ENCODE measurements at regions not wholly inside any gene's neighbourhood (a gene's known extent, or its start where the extent isn't known, plus 50 kb on each side); places are given as distances from the start of the nearest gene placed in this dataset.

DNA sequence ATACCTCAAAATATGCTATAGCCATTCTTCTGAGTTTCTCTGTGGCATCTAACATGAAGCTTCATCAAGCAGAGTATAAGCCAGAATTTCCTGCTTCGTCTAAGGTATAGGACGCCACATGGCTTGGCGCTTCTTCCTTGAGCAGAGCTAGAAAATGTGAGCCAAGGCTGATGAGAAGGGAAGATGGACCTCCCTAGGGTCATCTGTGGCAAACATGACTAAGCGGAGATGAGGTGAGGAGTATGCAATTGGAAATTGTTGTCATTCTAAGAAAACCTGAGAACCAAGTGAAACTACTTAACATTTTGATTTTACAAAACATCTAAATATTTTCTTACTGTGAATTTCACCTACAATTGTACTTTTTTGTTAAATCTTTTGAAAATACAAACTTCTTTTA is 466.5 kb downstream of the PSAT1 start:
- DNase-seq: no peak

DNA sequence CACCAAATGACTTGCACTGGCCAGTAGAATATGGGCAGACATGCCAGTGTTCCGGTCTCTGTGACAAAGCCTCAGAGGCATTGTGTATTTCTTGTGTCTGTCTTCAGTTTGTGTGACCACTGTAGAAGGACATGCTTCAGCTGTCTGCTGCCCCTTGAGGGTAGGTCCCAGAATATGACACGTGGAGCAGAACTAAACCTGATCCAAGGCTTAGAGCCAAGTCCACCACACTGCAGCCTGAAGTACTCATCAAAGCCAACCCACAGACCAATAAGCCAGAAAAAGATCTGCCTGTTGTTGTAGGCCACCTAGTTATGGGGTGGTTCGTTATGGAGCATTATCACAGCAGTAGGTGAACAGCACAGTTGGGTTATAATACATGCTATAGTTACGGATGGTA is 468.9 kb downstream of the PSAT1 start:
- DNase-seq: no peak

DNA sequence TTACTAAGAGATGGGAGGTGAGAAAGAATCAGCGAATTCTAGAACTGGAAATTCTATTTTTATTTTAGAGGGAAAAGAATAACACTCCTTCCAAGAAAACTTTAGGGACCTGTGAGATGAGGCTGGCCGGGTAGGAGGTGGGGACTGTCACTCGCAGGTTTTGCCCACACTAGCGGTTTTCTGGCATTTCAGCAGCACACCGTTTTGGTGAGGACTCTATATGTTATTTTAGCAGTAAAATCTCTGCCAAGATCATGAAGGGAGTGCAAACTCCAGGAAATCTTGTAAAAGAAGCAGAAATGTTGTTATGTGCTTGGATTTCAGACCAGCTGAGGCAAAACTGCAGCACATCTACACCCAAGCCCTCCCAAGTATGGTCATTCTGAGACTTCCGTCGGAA is 470.6 kb downstream of the PSAT1 start:
- DNase-seq: no peak

DNA sequence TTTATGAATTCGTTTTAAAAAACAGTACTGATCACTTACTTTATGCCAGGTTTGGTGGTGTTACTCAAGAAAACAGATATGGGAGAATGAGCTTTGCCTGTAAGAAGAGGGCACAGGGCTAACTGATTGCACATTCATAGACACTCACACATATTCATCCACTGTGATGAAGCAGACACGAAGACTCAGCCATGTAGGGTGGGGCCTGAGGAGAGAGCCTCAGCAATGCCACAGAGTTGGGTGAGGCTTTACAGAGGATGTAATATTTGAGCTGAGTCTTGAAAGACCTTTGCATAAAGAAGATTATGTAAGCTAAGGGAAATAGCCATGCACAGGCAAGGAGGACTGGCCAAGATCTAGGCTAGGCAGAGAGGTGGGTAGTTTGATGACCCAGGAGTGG is 472.8 kb downstream of the PSAT1 start:
- DNase-seq: no peak

DNA sequence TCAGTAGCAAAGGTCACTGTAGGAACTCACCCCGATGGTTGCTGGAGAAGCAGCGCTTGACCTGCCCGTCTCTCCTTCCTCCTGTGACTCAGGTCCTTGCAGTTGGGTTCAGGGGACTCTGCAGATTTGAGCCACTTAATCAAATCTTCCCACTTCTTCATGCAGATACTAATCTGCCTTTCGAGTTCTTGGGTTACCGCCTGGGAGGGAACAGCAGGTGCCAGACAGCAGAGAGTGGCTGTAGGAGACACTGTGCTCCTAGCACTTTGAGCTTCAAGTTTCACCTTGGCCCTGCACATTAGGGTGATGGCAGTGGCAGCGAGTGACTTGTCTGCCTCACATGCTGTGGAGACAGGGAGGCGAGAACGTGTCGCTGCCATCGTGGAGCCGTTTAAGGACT is 478.3 kb downstream of the PSAT1 start:
- DNase-seq: no peak

DNA sequence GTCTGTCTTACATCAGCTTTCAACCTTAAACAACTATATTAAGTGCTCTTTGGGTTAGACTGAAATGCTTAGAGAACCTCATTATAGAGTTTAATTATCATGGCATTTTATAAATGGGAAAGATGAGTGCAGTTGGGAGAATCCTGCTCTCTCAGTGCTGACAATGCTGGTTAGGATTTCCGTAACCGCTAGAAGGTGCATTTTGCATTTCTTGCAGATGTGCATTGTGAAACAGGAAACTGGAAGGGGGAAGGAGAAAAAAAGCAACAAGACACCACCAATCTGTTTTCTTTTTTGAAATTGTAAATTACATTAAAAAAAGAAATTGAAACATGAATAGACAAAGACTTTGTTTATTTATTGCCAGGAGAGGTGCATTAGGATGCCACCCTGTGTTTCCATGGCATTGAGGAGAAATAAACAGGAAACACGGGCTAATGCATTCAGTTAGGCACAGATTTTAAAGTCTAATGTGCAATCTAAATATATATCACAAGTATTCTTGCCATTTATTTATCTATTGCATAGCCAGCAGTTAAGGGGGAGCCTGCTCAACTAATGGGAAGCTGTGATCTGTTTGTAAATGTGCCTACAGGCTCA is 478.9 kb downstream of the PSAT1 start:
- no peak for DNase-seq

DNA sequence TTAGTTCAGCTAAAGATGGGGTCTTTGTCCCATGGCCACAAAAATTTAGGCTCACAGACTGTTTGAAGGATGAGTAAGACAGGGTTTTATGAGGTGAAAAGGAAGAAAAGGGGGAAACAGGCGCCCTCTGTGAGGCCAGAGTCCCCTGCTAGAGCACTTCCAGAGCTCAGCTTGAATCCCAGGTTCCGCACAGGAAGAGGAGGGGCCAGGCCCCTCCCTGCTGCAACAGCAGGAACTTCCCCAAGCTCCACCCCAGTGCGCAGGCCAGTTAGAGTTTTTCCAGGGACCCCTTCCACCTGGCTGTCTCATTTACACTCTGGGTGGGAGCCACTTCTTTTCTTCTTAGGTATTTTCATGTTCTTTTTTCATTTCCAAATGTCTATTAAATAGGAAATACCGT is 480.8 kb downstream of the PSAT1 start:
- DNase-seq: no peak

DNA sequence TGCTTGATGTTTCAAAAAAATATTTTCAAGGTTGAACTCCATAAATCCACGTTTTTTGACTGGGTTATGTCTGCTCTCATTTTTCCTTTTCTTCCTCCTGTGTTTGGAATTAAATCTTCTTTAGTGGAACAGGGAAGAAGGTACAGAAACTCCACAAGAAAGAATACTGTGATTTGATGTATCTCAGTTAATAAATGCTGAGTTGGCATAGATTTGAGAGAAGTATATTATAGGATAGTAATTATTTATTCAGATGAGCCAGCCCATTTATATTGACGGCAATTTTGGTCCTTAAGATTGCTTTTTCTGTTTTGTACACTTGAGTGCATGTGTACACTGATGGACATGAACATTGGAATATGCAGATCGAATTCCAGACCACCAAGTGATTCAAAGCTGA is 481.4 kb downstream of the PSAT1 start:
- no peak for DNase-seq

DNA sequence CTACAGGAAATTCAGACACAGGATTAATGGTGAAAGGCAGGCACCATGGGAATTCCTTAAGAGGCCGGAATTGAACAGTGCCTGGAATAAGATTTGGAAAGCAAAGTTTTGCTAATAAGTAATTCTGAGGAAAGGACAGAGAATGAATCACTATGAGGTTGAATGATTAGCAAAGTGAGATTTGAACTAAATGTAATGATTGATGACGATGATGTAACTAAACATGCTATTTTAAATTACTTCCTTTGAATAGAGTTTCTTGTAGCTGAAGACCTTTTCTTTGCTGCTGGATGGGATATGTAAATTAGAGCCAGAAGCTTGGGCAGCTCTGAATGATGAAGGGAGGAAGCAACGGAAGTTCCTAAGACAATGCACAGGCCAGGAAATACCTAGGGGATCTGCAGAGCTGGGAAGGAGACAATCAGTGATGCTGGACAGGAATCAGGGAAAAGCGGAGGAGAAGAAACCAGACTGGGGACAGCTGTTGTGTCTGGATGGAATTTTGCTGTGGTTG is 482.0 kb downstream of the PSAT1 start:
- no peak for DNase-seq

DNA sequence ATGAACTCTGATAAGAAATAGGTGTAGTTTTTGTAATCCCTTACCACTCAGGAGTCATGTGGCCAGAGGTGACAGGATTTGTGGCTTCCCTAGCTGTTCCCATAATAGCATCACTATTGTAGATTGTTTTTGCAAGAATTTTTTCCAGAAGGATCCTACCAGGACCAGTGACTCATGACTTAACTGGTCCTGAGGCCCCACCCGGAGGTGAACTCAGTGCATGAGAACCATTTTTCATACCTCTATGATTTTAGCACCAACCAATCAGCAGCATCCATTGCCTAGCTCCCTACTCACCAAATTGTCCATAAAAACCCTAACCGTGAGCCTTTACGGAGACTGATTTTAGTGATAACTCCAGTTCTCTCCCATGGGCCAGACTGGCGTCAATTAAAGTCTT is 484.8 kb downstream of the PSAT1 start:
- DNase-seq: no peak

DNA sequence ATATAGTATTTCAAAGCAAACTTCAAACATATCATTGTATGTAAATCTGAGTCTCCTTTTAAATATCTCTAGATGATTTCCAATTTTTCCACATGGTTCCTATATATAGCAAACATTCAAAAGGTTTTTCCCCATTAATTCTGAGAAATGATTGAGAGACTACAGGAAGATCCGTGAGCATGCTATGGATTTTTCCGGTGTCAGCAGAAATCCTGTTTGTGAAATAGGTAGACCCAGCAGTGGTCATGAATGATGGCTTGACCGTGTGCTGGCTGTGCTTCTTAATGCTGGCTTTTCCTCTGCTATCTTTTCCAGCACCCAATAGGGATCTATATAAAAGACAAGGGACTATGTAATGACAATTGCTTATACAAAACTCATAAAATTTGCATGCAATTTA is 485.3 kb downstream of the PSAT1 start:
- DNase-seq: no peak

DNA sequence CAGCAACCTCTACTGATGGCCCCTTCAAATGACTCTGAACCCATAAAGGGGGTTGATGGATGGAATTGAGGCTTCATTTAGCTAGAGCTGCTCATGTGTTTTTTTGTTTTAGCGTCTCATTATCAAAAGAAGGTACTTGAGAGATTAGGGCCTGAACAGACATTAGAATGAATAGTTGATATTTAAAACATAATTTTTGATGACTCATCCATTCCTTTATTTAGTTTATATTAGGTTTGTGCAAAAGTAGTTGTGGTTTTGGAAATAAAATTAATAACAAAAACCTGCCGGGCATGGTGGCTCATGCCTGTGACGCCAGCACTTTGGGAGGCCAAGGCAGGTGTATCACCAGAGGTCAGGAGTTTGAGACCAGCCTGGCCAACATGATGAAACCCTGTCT is 485.9 kb downstream of the PSAT1 start:
- no peak for DNase-seq

DNA sequence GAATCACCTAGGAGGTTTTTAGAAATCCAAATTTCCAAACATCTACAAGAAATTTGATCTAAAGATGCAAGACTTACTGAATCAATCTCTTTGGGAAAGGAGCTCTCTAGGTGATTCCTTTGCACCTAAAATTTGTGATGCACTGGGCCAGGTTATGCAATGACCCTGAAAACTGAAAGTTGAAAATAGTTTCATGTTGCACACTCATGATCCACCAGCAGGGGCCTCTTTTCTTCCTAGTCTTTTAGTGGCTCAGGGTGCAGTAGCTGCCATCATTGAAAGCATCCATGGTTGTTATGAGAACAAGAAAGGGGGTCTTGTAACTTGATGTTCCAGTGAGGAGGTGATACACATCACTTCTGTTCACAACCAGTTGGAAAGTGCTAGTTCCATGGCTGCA is 486.8 kb downstream of the PSAT1 start:
- DNase-seq: no peak

DNA sequence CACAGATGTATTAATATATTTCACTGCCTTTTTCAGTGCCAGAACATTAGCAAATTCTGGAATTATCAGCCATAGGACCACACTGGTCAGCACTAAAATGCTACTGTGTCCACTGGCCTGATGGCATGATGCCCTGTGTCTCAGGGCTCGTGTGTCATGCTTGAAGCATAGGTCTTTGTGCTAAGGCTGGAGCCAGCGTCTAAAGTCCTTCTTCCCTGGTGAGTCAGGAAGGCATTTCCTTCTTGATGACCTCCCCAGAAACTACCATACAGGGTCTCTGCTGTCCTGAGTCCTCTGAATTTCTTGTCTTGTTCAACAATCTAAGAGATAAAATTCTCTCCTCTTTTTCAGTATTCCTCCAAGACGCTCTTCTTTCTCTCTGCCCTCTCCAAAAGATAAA is 489.9 kb downstream of the PSAT1 start:
- no peak for DNase-seq

DNA sequence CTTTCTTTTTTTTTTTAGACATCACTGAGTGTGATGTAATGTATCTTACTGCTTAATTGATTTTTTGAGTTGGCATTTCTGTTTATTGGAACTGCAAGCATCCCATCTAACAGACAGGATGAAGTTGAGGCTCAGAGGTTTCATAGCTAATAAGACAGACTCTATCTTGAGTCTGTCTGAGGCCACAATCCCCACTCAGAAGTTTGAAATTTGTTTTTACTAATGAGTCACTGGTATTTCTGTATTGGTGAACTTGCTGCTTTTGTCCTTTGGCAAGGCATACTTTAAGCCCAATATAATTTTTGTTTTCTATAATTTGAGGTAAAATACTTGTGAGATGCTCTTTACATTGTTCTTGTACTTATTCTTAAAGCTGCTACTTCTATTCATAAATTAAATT is 491.2 kb downstream of the PSAT1 start:
- no peak for DNase-seq

DNA sequence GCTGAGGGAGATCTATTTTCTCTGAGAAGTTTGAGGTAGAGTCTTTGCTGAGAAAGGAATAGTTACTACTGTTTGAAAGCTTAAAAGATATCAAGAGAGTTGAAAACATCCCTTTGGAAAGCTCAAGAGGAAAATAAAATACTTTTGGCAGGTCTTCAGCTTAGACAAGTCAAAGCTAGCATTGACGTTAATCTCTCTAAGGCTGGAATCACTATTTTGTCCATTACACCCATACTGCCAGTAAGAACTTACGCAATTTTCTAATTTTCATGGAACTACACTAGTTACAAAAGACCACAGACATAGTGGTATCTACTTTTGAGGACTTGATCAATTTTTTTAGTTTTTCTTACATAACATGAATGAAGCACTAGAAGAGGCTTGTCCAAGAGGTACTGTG is 494.9 kb downstream of the PSAT1 start:
- no peak for DNase-seq

DNA sequence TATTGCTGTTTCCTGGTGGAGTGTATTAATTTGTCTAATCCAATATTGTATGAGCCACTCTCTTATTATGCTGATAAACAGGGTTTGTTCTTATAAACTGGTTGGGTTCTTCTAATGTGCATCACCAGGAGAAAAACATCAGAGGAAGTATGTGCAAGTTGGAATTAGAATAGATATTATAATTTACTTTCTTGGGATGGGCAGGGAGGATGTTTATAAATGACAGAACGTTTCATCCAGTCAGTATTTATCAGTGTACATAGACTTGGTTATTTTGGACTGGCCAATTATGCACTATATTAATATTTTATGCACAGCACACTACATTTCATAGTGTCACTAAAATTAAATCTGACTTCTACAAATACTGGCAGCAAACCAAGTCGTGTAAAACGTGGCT is 495.8 kb downstream of the PSAT1 start:
- DNase-seq: no peak

DNA sequence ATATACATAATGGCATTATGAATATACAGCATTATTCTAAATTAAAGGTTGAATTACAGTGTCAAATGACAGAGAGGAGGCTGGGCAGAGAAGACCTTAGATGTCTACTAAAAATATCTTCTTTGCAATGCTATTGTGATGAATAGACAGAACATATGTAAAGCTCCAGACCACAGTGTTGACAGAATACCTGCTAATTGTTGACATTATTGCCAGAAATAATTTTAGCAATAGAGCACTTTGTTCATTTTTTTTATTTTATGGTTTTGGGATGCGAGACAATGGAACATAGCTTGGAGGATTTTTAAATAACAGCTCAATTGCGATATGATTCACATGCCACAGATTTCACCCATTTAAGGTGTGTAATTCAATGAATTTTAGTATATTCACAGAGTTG is 508.8 kb downstream of the PSAT1 start:
- no peak for DNase-seq

DNA sequence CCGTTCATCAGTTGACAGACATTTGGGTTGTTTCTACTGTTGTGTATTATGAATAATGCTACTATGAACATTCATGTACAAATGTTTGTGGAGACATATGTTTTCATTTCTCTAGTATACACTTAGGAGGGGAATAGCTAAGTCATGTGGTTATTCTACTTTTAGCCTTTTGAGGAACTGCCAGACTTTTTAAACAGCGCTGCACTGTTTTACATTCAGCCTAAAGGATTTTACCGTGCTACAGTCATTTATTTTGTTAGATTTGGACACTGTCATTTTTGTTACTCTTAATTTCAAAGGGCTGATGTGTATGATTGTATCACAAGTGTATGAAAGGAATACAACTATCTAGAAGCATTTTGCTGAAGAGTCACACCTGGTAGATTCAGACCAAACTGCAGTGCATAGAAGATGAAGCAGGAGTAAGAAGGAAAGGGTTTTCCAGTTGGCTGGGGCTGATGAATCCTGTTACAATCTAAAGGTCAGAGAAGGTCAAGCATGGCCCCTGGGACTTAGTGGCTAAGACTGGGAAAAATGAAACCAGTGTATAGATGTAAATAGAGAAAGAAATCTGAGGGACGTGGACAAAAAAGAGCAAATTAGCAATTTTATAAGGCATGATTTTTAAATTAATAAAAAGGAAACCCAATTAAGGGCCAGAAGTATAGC is 509.7 kb downstream of the PSAT1 start:
- DNase-seq: no peak

DNA sequence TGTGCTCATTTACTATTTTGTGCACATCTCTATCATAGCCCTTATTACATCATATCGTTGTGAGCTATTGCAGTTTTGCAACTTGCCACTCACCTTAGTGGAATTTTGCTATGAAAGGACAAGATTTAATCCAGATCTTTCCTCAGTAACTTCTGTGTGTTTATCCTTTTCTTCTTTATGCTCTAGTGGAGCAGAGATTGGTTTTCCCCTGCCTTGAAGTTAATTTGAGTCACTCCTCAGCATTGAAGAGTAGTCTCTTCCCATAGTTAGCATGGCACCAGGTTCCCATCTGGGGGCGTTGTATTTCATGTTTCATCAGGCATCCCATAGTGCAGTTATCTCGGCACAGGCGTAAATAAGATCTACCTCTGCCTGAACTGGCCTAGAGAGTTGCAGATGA is 510.4 kb downstream of the PSAT1 start:
- DNase-seq: no peak

DNA sequence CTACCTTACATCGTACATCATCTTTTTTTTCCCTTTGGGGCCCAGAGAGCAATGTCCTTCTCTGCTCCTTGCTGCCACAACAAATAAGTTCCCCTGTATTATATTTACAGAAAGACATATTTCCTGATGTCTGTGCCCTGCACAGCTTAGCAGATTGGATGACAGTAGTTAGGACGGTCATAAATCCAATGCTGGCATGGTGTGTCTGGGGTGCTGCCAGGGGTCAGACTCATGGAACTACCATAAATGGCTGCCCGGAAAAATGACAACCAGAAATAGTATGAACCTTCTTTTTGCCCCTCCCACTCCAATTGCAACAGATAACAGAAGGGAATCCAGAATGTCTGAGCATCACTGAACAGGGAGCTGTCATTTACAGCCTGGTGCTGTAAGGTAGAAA is 511.1 kb downstream of the PSAT1 start:
- DNase-seq: no peak

DNA sequence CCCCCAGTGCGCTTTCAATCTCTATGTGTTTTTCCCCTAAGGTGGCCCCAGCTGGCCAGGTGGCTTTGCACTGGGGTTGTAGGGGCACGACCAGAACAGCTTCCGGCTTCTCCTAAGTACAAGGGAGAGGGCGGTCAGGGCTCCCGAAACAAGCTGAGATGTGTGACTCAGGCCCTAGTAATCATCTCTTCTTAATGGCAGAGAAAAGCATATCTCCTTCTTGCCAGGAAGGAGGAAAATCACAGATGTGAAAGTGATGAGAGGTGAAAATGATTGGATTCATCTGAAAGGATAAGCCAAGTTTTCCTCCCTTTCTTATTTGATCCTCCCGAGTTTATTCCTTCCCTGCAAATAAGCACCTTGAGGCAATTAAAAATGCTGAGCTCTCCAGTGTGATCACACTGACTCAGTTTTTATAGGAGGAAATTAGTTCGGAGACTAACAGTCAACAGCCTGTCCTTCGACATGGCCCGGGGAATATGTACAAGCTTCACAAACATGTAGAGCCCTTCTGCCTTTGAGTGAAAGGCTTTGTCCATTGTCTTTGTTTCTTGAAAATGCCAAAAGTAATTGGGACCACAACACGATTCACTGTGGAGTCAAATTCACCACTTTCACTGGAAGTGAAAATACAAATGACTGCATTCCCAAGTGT is 514.8 kb downstream of the PSAT1 start:
- no peak for DNase-seq

DNA sequence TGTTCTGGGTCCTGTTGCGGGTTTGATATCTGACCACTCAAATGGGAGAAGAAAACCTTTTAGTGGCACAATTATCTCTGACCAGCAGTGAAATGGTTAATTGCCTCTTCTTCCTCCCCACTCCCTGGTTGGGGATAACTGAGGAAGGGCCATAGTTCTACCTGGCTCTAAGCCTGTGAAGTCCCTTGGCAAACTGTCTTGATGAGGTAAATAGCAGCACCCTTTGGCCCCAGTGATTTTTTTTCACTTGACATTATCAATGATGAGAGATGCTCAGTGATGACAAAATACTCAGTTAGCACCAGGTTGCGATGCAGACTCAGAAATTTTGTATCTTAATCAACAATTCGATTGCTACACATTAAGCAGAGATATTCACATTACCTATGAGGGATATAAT is 515.7 kb downstream of the PSAT1 start:
- no peak for DNase-seq

DNA sequence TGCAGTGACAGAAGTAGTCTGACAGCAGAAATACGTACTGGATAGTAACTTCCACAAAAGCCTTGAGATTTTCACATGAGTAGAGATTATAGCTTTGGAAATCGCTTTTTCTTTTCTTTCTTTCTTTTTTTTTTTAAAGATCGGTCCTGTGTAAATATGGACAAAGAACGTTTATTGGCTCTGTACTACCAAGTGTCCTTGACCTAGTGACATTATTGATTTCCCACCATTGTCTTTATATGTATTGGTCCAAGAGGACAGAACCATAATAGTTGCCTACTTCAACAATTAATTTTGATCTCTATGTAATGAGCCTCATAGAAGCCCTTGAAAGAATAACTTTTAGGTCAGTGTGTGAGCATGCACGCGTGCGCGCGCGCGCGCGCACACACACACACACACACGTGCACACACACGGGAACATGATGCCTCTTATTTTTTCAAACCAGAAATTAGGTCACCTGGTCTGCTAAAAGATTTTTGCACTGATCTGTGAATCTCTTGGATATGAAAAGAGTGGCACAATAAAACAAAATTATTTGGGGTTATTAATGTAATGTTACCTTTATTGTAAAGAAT is 516.8 kb downstream of the PSAT1 start:
- DNase-seq: no peak
